Activated naive CD8-positive, alpha-beta T cell treated with anti-CD3 and anti-CD28 coated beads, Interleukin-2, amount 50 U/mL, for 16 hours (primary cell): ENCODE measurements at regions not wholly inside any gene's neighbourhood (a gene's known extent, or its start where the extent isn't known, plus 50 kb on each side); places are given as distances from the start of the nearest gene placed in this dataset.
"Not testable (repeated sequence)": the region's sequence is repeated elsewhere in the genome, so short reads cannot be mapped to it uniquely, and the experiment has no call there.

Source experiments
- DNase-seq: peaks from one replicate; pipeline ENCODE4 v3.0.0-alpha.2; 2020; ENCODE audit warnings: low read depth, low spot score

- no peak for DNase-seq
Observed at GRCh38 chr2:160792837-160793236, 299.2 kb upstream of the RBMS1 start.

GRCh38 chr2:160794926-160795325 is 301.3 kb upstream of the RBMS1 start:
- no peak for DNase-seq

GRCh38 chr2:160803881-160804280 is 310.3 kb upstream of the RBMS1 start:
- no peak for DNase-seq

- no peak for DNase-seq
Observed at GRCh38 chr2:160810406-160810805, 316.8 kb upstream of the RBMS1 start.

- no peak for DNase-seq
Observed at GRCh38 chr2:160812830-160813505, 319.4 kb upstream of the RBMS1 start.

GRCh38 chr2:160813506-160813858 is 319.9 kb upstream of the RBMS1 start:
- DNase-seq, result no peak

GRCh38 chr2:160816916-160817499 is 323.4 kb upstream of the RBMS1 start:
- no peak for DNase-seq

GRCh38 chr2:160820691-160821090 is 327.1 kb upstream of the RBMS1 start:
- DNase-seq, result no peak

GRCh38 chr2:160822006-160822405 is 328.4 kb upstream of the RBMS1 start:
- DNase-seq, result no peak

GRCh38 chr2:160825433-160825832 is 331.8 kb upstream of the RBMS1 start:
- DNase-seq, result no peak

GRCh38 chr2:160826496-160826895 is 332.9 kb upstream of the RBMS1 start:
- DNase-seq, result no peak

GRCh38 chr2:160828076-160828475 is 332.2 kb upstream of the TANK start:
- DNase-seq, result no peak

GRCh38 chr2:160832381-160832780 is 327.8 kb upstream of the TANK start:
- DNase-seq, result not testable (repeated sequence)

GRCh38 chr2:160835166-160835565 is 325.1 kb upstream of the TANK start:
- DNase-seq, result no peak

GRCh38 chr2:160836755-160837154 is 323.5 kb upstream of the TANK start:
- no peak for DNase-seq

GRCh38 chr2:160837416-160837815 is 322.8 kb upstream of the TANK start:
- no peak for DNase-seq

GRCh38 chr2:160838147-160838546 is 322.1 kb upstream of the TANK start:
- no peak for DNase-seq

GRCh38 chr2:160838691-160839090 is 321.5 kb upstream of the TANK start:
- DNase-seq, result no peak

GRCh38 chr2:160842286-160842685 is 317.9 kb upstream of the TANK start:
- DNase-seq, result no peak

GRCh38 chr2:160859096-160859495 is 301.1 kb upstream of the TANK start:
- DNase-seq, result no peak

GRCh38 chr2:160862226-160862625 is 298.0 kb upstream of the TANK start:
- DNase-seq, result no peak

GRCh38 chr2:160868891-160869290 is 291.3 kb upstream of the TANK start:
- no peak for DNase-seq

- DNase-seq, result no peak
Observed at GRCh38 chr2:160869411-160869810, 290.8 kb upstream of the TANK start.
